ENCODE measurements at regions not wholly inside any gene's neighbourhood (a gene's known extent, or its start where the extent isn't known, plus 50 kb on each side); places are given as distances from the start of the nearest gene placed in this dataset.
"Not testable (repeated sequence)": the region's sequence is repeated elsewhere in the genome, so short reads cannot be mapped to it uniquely, and the experiment has no call there.

- H3K4me3 ChIP-seq: no peak overlapping the region
- no peak for TF ChIP-seq CTCF (IDR thresholded peaks at IDR 0.05; ENCODE audit: borderline replicate concordance)
- no peak for DNase-seq
- H3K36me3 ChIP-seq: no peaks in the 10 kb centered on the region
- intact Hi-C loops (cut with micrococcal nuclease): no loop called here
- H3K27ac ChIP-seq (replicated peaks): no peak overlapping the region
- H3K9me3 ChIP-seq (replicated peaks): no peaks in the 10 kb centered on the region
- H3K4me1 ChIP-seq: no peaks in the 10 kb centered on the region
- H3K27me3 ChIP-seq (ENCODE audit: low read depth): no peaks in the 10 kb centered on the region
These were observed 143.6 kb downstream of the TFAP2B start for GRCh38 chr6:50962213-50962759.

DNA sequence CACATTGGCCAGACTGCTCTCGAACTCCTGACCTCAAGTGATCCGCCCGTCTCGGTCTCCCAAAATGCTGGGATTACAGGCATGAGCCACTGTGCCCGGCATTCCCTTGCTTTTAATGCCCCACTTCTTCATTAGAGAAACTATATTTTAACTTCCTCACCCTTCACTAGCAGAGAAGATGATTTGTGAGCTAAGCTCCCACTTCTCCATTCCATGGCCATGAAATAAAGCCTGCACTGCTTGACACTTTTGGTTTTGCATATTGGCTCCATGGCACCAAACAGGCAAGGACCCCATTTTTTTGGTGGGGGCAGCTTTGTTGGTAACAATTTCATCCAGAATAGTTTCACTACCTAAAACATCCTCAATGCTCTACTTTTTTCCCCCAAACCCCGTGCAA is 145.3 kb downstream of the TFAP2B start:
- intact Hi-C loops (cut with micrococcal nuclease): no loop called here
- no peaks in the 10 kb centered on the region for H3K4me1 ChIP-seq
- no peak for DNase-seq
- TF ChIP-seq CTCF (IDR thresholded peaks at IDR 0.05; ENCODE audit: borderline replicate concordance): no peak
- no peaks in the 10 kb centered on the region for H3K27me3 ChIP-seq (ENCODE audit: low read depth)
- no peaks in the 10 kb centered on the region for H3K9me3 ChIP-seq (replicated peaks)
- H3K27ac ChIP-seq (replicated peaks): no peak overlapping the region
- H3K36me3 ChIP-seq: no peaks in the 10 kb centered on the region
- H3K4me3 ChIP-seq: no peak overlapping the region

DNA sequence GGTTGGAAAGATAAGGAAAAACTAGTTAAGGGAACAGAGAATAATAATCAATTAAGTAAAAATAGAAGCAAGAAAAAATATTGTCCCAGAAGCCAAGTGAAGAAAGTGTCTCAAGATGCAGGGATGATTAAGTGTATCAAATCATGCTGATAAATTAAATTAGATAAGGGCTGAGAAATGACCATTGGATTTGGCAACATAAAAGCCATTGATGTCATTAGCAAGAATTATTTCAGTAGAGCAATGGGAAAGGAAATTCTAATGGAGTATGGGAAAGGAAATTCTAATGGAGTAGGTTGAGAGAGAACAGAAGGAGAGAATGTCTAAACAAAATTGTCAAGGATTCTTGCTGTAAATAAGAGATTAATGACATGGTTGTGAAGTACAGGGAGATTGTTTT is 146.8 kb downstream of the TFAP2B start:
- Histone ChIP-seq H3K36me3 (no peaks in the 10 kb centered on the region), H3K9me3 (replicated peaks) (no peaks in the 10 kb centered on the region), H3K27ac (replicated peaks) (no peak overlapping the region), H3K27me3 (ENCODE audit: low read depth) (no peaks in the 10 kb centered on the region), H3K4me1 (no peaks in the 10 kb centered on the region), H3K4me3 (no peak overlapping the region)
- DNase-seq: no peak
- no peak for TF ChIP-seq CTCF (IDR thresholded peaks at IDR 0.05; ENCODE audit: borderline replicate concordance)
- intact Hi-C loops (cut with micrococcal nuclease): no loop called here

GRCh38 chr6:50966532-50966931 is 147.9 kb downstream of the TFAP2B start:
- Histone ChIP-seq H3K4me3 (no peak overlapping the region), H3K36me3 (no peaks in the 10 kb centered on the region), H3K9me3 (replicated peaks) (no peaks in the 10 kb centered on the region), H3K27me3 (ENCODE audit: low read depth) (no peaks in the 10 kb centered on the region), H3K4me1 (no peaks in the 10 kb centered on the region), H3K27ac (replicated peaks) (no peak overlapping the region)
- no peak for TF ChIP-seq CTCF (IDR thresholded peaks at IDR 0.05; ENCODE audit: borderline replicate concordance)
- intact Hi-C loops (cut with micrococcal nuclease): no loop called here
- no peak for DNase-seq

- Histone ChIP-seq H3K4me1 (no peaks in the 10 kb centered on the region), H3K27ac (replicated peaks) (no peak overlapping the region), H3K9me3 (replicated peaks) (no peaks in the 10 kb centered on the region), H3K4me3 (no peak overlapping the region), H3K36me3 (no peaks in the 10 kb centered on the region), H3K27me3 (ENCODE audit: low read depth) (no peaks in the 10 kb centered on the region)
- no peak for TF ChIP-seq CTCF (IDR thresholded peaks at IDR 0.05; ENCODE audit: borderline replicate concordance)
- intact Hi-C loops (cut with micrococcal nuclease): no loop called here
- no peak for DNase-seq
These were observed 148.3 kb downstream of the TFAP2B start for GRCh38 chr6:50966986-50967385.

GRCh38 chr6:50968246-50968645 is 149.6 kb downstream of the TFAP2B start:
- H3K36me3 ChIP-seq; intact Hi-C loops (cut with micrococcal nuclease); H3K9me3 ChIP-seq (replicated peaks); H3K27ac ChIP-seq (replicated peaks); H3K27me3 ChIP-seq (ENCODE audit: low read depth); H3K4me3 ChIP-seq; DNase-seq; H3K4me1 ChIP-seq: not testable (repeated sequence)
